ENCODE measurements at regions not wholly inside any gene's neighbourhood (a gene's known extent, or its start where the extent isn't known, plus 50 kb on each side); places are given as distances from the start of the nearest gene placed in this dataset.

- FAIRE-seq (no peak), DNase-seq (ENCODE audit: low read depth) (no peak)
- H3K4me3 ChIP-seq (ENCODE audit: low read depth, low read length), result no peak overlapping the region
- H3K27me3 ChIP-seq (ENCODE audit: control insufficient read depth, insufficient read depth, low read length), result no peaks in the 10 kb centered on the region
- no peak for TF ChIP-seq CTCF (IDR thresholded peaks at IDR 0.05; ENCODE audit: insufficient read depth, low read length, severe bottlenecking)
- no peaks in the 10 kb centered on the region for H3K36me3 ChIP-seq (ENCODE audit: control insufficient read depth, insufficient read depth, low read length)
These were observed 96.2 kb upstream of the ATP6AP2 start for GRCh38 chrX:40484408-40485091.

GRCh38 chrX:40483502-40483901 lies 97.3 kb upstream of the ATP6AP2 start:
- DNase-seq (ENCODE audit: low read depth) (no peak), FAIRE-seq (no peak)
- no peak overlapping the region for H3K4me3 ChIP-seq (ENCODE audit: low read depth, low read length)
- no peaks in the 10 kb centered on the region for H3K36me3 ChIP-seq (ENCODE audit: control insufficient read depth, insufficient read depth, low read length)
- H3K27me3 ChIP-seq (ENCODE audit: control insufficient read depth, insufficient read depth, low read length), result no peaks in the 10 kb centered on the region
- TF ChIP-seq CTCF (IDR thresholded peaks at IDR 0.05; ENCODE audit: insufficient read depth, low read length, severe bottlenecking), result no peak

- Histone ChIP-seq H3K36me3 (ENCODE audit: control insufficient read depth, insufficient read depth, low read length) (no peaks in the 10 kb centered on the region), H3K27me3 (ENCODE audit: control insufficient read depth, insufficient read depth, low read length) (no peaks in the 10 kb centered on the region), H3K4me3 (ENCODE audit: low read depth, low read length) (no peak overlapping the region)
- DNase-seq (ENCODE audit: low read depth) (no peak), FAIRE-seq (no peak)
- TF ChIP-seq CTCF (IDR thresholded peaks at IDR 0.05; ENCODE audit: insufficient read depth, low read length, severe bottlenecking), result no peak
These were observed 100.9 kb upstream of the ATP6AP2 start for GRCh38 chrX:40479777-40480318.

GRCh38 chrX:40478474-40479065 lies 102.2 kb upstream of the ATP6AP2 start:
- no peak overlapping the region for H3K4me3 ChIP-seq (ENCODE audit: low read depth, low read length)
- FAIRE-seq (no peak), DNase-seq (ENCODE audit: low read depth) (no peak)
- H3K36me3 ChIP-seq (ENCODE audit: control insufficient read depth, insufficient read depth, low read length), result no peaks in the 10 kb centered on the region
- no peak for TF ChIP-seq CTCF (IDR thresholded peaks at IDR 0.05; ENCODE audit: insufficient read depth, low read length, severe bottlenecking)
- no peaks in the 10 kb centered on the region for H3K27me3 ChIP-seq (ENCODE audit: control insufficient read depth, insufficient read depth, low read length)

- no peak for TF ChIP-seq CTCF (IDR thresholded peaks at IDR 0.05; ENCODE audit: insufficient read depth, low read length, severe bottlenecking)
- H3K36me3 ChIP-seq (ENCODE audit: control insufficient read depth, insufficient read depth, low read length), result no peaks in the 10 kb centered on the region
- H3K27me3 ChIP-seq (ENCODE audit: control insufficient read depth, insufficient read depth, low read length), result no peaks in the 10 kb centered on the region
- DNase-seq (ENCODE audit: low read depth) (no peak), FAIRE-seq (no peak)
- no peak overlapping the region for H3K4me3 ChIP-seq (ENCODE audit: low read depth, low read length)
These were observed 103.8 kb upstream of the ATP6AP2 start for GRCh38 chrX:40476958-40477357.

Measured in bronchial epithelial cell (primary cell).